ENCODE measurements at regions not wholly inside any gene's neighbourhood (a gene's known extent, or its start where the extent isn't known, plus 50 kb on each side); places are given as distances from the start of the nearest gene placed in this dataset.
A peak's percentile ranks its signal among the peaks of the same experiment; 100 is the strongest.

GRCh38 chr12:70982991-70983390, 62.5 kb upstream of the PTPRR start:
- H2BK12ac ChIP-seq (ENCODE audit: low read length in 2 of 2): no peak overlapping the region
- H3K4me1 ChIP-seq (ENCODE audit: control insufficient read depth, insufficient read depth, low read depth, low read length): peaks cover 4% of the 10 kb centered on the region
- H3K14ac ChIP-seq (ENCODE audit: low read length in 2 of 2): no peak overlapping the region
- 20% methylated on average over 2 of the region's 2 CpGs for WGBS
- no peak overlapping the region for H2AFZ ChIP-seq (ENCODE audit: low read depth, low read length)
- no peak overlapping the region for H3K23ac ChIP-seq (ENCODE audit: low read length in 2 of 2)
- H3K27ac ChIP-seq (ENCODE audit: low read length, poor library complexity, severe bottlenecking): peak overlapping the region; percentile 93
- H3K4me2 ChIP-seq (ENCODE audit: low read length, poor library complexity, severe bottlenecking): no peak overlapping the region
- no peak overlapping the region for H3K9ac ChIP-seq (ENCODE audit: low read length)
- H3K36me3 ChIP-seq (ENCODE audit: control insufficient read depth in 1 of 2, insufficient read depth in 2 of 2, low read depth in 1 of 2, low read length in 2 of 2): no peaks in the 10 kb centered on the region
- H4K91ac ChIP-seq (ENCODE audit: low read length): no peak overlapping the region
- no peak overlapping the region for H3K4ac ChIP-seq (ENCODE audit: low read depth in 1 of 2, low read length in 2 of 2)
- H3K27me3 ChIP-seq (ENCODE audit: control insufficient read depth in 1 of 2, insufficient read depth in 1 of 2, low read length in 2 of 2): no peaks in the 10 kb centered on the region
- H2AK5ac ChIP-seq (ENCODE audit: low read length, severe bottlenecking): no peak overlapping the region
- no peaks in the 10 kb centered on the region for H3K9me3 ChIP-seq (ENCODE audit: control insufficient read depth, low read length)
- H3K4me3 ChIP-seq (ENCODE audit: insufficient read depth in 1 of 2, low read depth in 1 of 2, low read length in 2 of 2): no peak overlapping the region
- no peak overlapping the region for H4K8ac ChIP-seq (ENCODE audit: low read length)
- no peak overlapping the region for H2BK120ac ChIP-seq (ENCODE audit: low read depth, low read length)
- DNase-seq: peak; percentile 79
- H3K79me1 ChIP-seq (replicated peaks; ENCODE audit: low read length, poor library complexity, severe bottlenecking): no peaks in the 10 kb centered on the region
- H2BK5ac ChIP-seq (ENCODE audit: low read depth, low read length, poor library complexity, severe bottlenecking): no peak overlapping the region
- no peak overlapping the region for H3K18ac ChIP-seq (ENCODE audit: low read depth in 1 of 2, low read length in 2 of 2)
- H2BK15ac ChIP-seq (ENCODE audit: low read depth, poor library complexity, severe bottlenecking): no peak overlapping the region

- Histone ChIP-seq H3K79me1 (replicated peaks; ENCODE audit: low read length, poor library complexity, severe bottlenecking) (no peaks in the 10 kb centered on the region), H3K4me3 (ENCODE audit: insufficient read depth in 1 of 2, low read depth in 1 of 2, low read length in 2 of 2) (no peak overlapping the region), H3K9me3 (ENCODE audit: control insufficient read depth, low read length) (no peaks in the 10 kb centered on the region), H3K18ac (ENCODE audit: low read depth in 1 of 2, low read length in 2 of 2) (no peak overlapping the region), H3K9ac (ENCODE audit: low read length) (no peak overlapping the region), H3K4me2 (ENCODE audit: low read length, poor library complexity, severe bottlenecking) (no peak overlapping the region), H3K36me3 (ENCODE audit: control insufficient read depth in 1 of 2, insufficient read depth in 2 of 2, low read depth in 1 of 2, low read length in 2 of 2) (no peaks in the 10 kb centered on the region), H2BK12ac (ENCODE audit: low read length in 2 of 2) (no peak overlapping the region), H3K14ac (ENCODE audit: low read length in 2 of 2) (no peak overlapping the region), H3K4ac (ENCODE audit: low read depth in 1 of 2, low read length in 2 of 2) (no peak overlapping the region), H3K4me1 (ENCODE audit: control insufficient read depth, insufficient read depth, low read depth, low read length) (peaks cover 4% of the 10 kb centered on the region), H2BK120ac (ENCODE audit: low read depth, low read length) (no peak overlapping the region), H3K27me3 (ENCODE audit: control insufficient read depth in 1 of 2, insufficient read depth in 1 of 2, low read length in 2 of 2) (no peaks in the 10 kb centered on the region), H2BK5ac (ENCODE audit: low read depth, low read length, poor library complexity, severe bottlenecking) (no peak overlapping the region), H2AFZ (ENCODE audit: low read depth, low read length) (no peak overlapping the region), H2AK5ac (ENCODE audit: low read length, severe bottlenecking) (no peak overlapping the region), H4K8ac (ENCODE audit: low read length) (no peak overlapping the region), H3K27ac (ENCODE audit: low read length, poor library complexity, severe bottlenecking) (no peak overlapping the region), H2BK15ac (ENCODE audit: low read depth, poor library complexity, severe bottlenecking) (no peak overlapping the region), H3K23ac (ENCODE audit: low read length in 2 of 2) (no peak overlapping the region), H4K91ac (ENCODE audit: low read length) (no peak overlapping the region)
- DNase-seq: peak; percentile 31
- WGBS: 58% methylated on average over 1 of the region's 2 CpGs
Measured at GRCh38 chr12:70982286-70982685, 61.7 kb upstream of the PTPRR start.

- no peak overlapping the region for H2AFZ ChIP-seq (ENCODE audit: low read depth, low read length)
- no peak overlapping the region for H3K4ac ChIP-seq (ENCODE audit: low read depth in 1 of 2, low read length in 2 of 2)
- no peak overlapping the region for H4K91ac ChIP-seq (ENCODE audit: low read length)
- H3K36me3 ChIP-seq (ENCODE audit: control insufficient read depth in 1 of 2, insufficient read depth in 2 of 2, low read depth in 1 of 2, low read length in 2 of 2): no peaks in the 10 kb centered on the region
- H2AK5ac ChIP-seq (ENCODE audit: low read length, severe bottlenecking): no peak overlapping the region
- no peaks in the 10 kb centered on the region for H3K27me3 ChIP-seq (ENCODE audit: control insufficient read depth in 1 of 2, insufficient read depth in 1 of 2, low read length in 2 of 2)
- no peaks in the 10 kb centered on the region for H3K4me1 ChIP-seq (ENCODE audit: control insufficient read depth, insufficient read depth, low read depth, low read length)
- no peak overlapping the region for H3K14ac ChIP-seq (ENCODE audit: low read length in 2 of 2)
- H3K23ac ChIP-seq (ENCODE audit: low read length in 2 of 2): no peak overlapping the region
- H3K18ac ChIP-seq (ENCODE audit: low read depth in 1 of 2, low read length in 2 of 2): no peak overlapping the region
- peak overlapping the region in 1 of 2 experiments; percentile 11 for H3K4me3 ChIP-seq (ENCODE audit: insufficient read depth in 1 of 2, low read depth in 1 of 2, low read length in 2 of 2)
- no peaks in the 10 kb centered on the region for H3K9me3 ChIP-seq (ENCODE audit: control insufficient read depth, low read length)
- no peak overlapping the region for H3K27ac ChIP-seq (ENCODE audit: low read length, poor library complexity, severe bottlenecking)
- no peak overlapping the region for H2BK15ac ChIP-seq (ENCODE audit: low read depth, poor library complexity, severe bottlenecking)
- no peak overlapping the region for H3K4me2 ChIP-seq (ENCODE audit: low read length, poor library complexity, severe bottlenecking)
- no peak for DNase-seq
- WGBS: 76% methylated on average over 3 of the region's 3 CpGs
- H2BK5ac ChIP-seq (ENCODE audit: low read depth, low read length, poor library complexity, severe bottlenecking): no peak overlapping the region
- H3K9ac ChIP-seq (ENCODE audit: low read length): no peak overlapping the region
- no peak overlapping the region for H4K8ac ChIP-seq (ENCODE audit: low read length)
- H3K79me1 ChIP-seq (replicated peaks; ENCODE audit: low read length, poor library complexity, severe bottlenecking): no peaks in the 10 kb centered on the region
- no peak overlapping the region for H2BK120ac ChIP-seq (ENCODE audit: low read depth, low read length)
- H2BK12ac ChIP-seq (ENCODE audit: low read length in 2 of 2): no peak overlapping the region
Measured at GRCh38 chr12:70971001-70971794, 50.7 kb upstream of the PTPRR start.

All from mesenchymal stem cell (in vitro differentiated cells and primary cell).